ENCODE measurements at regions not wholly inside any gene's neighbourhood (a gene's known extent, or its start where the extent isn't known, plus 50 kb on each side); places are given as distances from the start of the nearest gene placed in this dataset.
"Not testable (repeated sequence)": the region's sequence is repeated elsewhere in the genome, so short reads cannot be mapped to it uniquely, and the experiment has no call there.

DNA sequence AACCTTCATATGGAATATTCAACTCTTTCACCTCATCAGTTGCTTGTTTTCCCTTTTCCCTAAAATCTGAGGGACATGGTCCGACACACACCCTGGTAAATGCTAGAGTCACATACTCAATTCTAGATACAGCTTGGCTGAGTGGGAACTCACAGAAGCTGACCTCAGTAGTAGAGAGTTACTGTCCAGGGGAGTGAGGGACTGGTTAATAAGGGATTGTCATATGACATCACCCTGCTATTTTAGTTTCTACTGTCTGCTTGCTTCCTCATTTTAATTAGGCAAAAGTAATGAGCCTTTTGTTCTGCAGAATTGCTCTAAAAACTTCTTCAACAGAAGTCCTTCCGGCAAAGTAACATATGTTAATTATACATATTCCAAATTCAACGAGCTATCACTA is 244.5 kb downstream of the ZIC4 start:
- intact Hi-C loops (cut with DNase I): no loop called here
- Histone ChIP-seq H3K27me3 (no peaks in the 10 kb centered on the region), H3K36me3 (no peaks in the 10 kb centered on the region), H3K27ac (no peak overlapping the region), H3K9me3 (no peaks in the 10 kb centered on the region), H3K4me3 (no peak overlapping the region), H3K4me1 (no peaks in the 10 kb centered on the region)
- no peak for DNase-seq
- no peak for ATAC-seq
- TF ChIP-seq, protein P1, sequence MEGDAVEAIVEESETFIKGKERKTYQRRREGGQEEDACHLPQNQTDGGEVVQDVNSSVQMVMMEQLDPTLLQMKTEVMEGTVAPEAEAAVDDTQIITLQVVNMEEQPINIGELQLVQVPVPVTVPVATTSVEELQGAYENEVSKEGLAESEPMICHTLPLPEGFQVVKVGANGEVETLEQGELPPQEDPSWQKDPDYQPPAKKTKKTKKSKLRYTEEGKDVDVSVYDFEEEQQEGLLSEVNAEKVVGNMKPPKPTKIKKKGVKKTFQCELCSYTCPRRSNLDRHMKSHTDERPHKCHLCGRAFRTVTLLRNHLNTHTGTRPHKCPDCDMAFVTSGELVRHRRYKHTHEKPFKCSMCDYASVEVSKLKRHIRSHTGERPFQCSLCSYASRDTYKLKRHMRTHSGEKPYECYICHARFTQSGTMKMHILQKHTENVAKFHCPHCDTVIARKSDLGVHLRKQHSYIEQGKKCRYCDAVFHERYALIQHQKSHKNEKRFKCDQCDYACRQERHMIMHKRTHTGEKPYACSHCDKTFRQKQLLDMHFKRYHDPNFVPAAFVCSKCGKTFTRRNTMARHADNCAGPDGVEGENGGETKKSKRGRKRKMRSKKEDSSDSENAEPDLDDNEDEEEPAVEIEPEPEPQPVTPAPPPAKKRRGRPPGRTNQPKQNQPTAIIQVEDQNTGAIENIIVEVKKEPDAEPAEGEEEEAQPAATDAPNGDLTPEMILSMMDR (IDR thresholded peaks at IDR 0.05): no peak

DNA sequence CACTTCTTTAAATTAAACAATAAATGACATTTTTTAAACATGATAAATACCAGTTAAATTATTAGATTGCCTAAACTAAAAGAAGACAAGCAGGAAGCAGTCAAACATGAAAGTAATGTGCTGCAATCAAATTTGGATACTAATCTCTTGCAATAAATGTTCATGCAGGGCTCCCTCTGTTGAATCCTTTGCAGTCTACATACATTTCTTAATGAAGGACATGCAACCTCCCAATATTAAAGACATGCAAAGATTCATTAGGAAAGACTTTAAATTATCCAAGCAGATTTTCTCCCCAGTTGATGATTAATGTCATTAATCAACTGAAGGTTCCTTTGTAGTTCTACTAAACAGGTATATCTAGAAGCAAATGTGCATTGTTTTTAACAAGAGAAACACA is 245.4 kb downstream of the ZIC4 start:
- TF ChIP-seq, protein P1 (IDR thresholded peaks at IDR 0.05): no peak
- intact Hi-C loops (cut with DNase I): no loop called here

DNA sequence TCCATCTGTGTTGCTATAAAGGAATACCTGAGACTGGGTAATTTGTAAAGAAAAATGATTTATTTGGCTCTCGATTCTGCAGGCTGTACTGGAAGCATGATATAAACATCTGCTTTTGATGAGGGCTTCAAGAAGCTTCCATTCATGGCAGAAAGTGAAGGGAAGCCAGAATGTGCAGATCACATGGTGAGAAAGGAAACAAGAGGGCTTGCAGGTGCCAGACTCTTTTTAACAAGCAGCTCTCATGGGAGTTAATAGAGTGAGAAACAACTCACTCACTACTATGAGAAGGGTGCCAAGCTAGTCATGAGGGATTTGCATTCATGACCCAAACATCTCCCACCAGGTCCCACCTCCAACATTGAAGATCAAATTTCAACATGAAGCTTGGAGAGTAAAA is 247.2 kb downstream of the ZIC4 start:
- ATAC-seq: no peak
- H3K4me3 ChIP-seq: no peak overlapping the region
- no peaks in the 10 kb centered on the region for H3K36me3 ChIP-seq
- no peak for DNase-seq
- no peaks in the 10 kb centered on the region for H3K4me1 ChIP-seq
- intact Hi-C loops (cut with DNase I): no loop called here
- H3K27me3 ChIP-seq: no peaks in the 10 kb centered on the region
- H3K27ac ChIP-seq: no peak overlapping the region
- peaks cover 0 to 10% of the 10 kb centered on the region in 2 donors for H3K9me3 ChIP-seq
- TF ChIP-seq, protein P1 (IDR thresholded peaks at IDR 0.05): no peak

More for the DNA sequence above, 245.4 kb downstream of the ZIC4 start:
- Histone ChIP-seq H3K4me1 (no peaks in the 10 kb centered on the region), H3K9me3 (no peaks in the 10 kb centered on the region), H3K27me3 (no peaks in the 10 kb centered on the region), H3K27ac (no peak overlapping the region), H3K4me3 (no peak overlapping the region), H3K36me3 (no peaks in the 10 kb centered on the region)
- ATAC-seq (no peak), DNase-seq (no peak)

DNA sequence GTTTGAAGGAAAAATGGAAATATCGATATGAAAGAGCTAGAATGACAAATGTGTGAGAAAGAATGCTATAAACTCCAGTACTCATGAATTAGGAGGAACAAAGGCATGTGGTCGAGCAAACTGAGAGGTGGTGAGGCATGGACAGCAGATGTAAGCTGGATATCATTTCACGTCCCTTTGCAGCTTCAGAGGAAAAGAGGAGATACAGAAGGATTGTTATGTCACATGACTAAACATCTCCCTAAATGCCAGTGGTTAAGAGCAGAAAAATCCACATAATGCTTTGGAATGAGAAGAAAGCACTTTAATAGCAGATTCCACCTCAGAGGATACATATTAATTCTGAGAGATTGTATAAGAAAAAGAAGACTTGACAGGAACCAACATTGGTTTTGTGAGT is 248.7 kb downstream of the ZIC4 start:
- no peaks in the 10 kb centered on the region for H3K4me1 ChIP-seq
- no peak for ATAC-seq
- H3K36me3 ChIP-seq: no peaks in the 10 kb centered on the region
- H3K4me3 ChIP-seq: no peak overlapping the region
- TF ChIP-seq, protein P1 (IDR thresholded peaks at IDR 0.05): no peak
- no peaks in the 10 kb centered on the region for H3K27me3 ChIP-seq
- H3K9me3 ChIP-seq: peaks cover 0 to 17% of the 10 kb centered on the region in 2 donors
- no peak for DNase-seq
- H3K27ac ChIP-seq: no peak overlapping the region
- intact Hi-C loops (cut with DNase I): no loop called here

DNA sequence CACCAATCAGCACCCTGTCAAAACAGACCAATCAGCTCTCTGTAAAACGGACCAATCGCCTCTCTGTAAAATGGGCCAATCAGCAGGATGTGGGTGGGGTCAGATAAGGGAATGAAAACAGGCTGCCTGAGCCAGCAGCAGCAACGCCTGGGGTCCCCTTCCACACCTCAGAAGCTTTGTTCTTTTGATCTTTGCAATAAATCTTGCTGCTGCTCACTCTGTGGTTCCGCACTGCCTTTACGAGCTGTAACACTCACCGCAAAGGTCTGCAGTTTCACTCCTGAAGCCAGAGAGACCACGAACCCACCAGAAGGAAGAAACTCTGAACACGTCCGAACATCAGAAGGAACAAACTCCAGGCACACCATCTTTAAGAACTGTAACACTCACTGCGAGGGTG is 251.4 kb downstream of the ZIC4 start:
- H3K36me3 ChIP-seq; H3K4me1 ChIP-seq; H3K27me3 ChIP-seq; H3K4me3 ChIP-seq; DNase-seq; intact Hi-C loops (cut with DNase I); H3K27ac ChIP-seq; ATAC-seq: not testable (repeated sequence)
- H3K9me3 ChIP-seq: peaks cover 0 to 17% of the 10 kb centered on the region in 2 donors

DNA sequence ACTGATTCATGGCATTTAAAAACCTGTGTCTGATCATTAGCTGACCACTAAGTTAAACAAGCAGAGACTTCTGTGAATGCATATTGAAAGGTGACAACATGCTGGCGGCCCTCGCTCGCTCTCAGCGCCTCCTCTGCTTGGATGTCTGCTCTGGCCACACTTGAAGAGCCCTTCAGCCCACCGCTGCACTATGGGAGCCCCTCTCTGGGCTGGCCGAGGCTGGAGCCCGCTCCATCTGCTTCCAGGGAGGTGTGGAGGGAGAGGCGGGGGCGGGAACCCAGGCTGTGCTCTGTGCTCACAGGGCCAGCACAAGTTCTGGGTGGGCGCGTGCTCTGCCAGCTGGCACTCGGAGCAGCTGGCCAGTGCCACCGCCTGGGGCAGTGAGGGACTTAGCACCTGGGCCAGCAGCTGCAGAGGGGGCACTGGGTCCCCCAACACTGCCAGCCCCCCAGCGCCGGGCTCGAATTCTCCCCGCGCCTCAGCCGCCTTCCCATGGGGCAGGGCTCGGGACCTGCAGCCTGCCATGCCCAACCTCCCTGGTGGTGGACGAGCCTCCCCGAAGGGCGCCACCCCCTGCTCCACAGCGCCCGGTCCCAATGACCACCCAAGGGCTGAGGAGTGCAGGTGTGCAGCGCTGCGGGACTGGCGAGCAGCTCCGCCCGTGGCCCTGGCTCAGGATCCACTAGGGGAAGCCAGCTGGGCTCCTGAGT is 252.4 kb downstream of the ZIC4 start:
- ATAC-seq (no peak), DNase-seq (peak in 1 of 4 donors; percentile 66)
- TF ChIP-seq, protein P1 (IDR thresholded peaks at IDR 0.05): no peak
- Histone ChIP-seq H3K9me3 (peaks cover 0 to 17% of the 10 kb centered on the region in 2 donors), H3K27ac (no peak overlapping the region), H3K27me3 (no peaks in the 10 kb centered on the region), H3K4me1 (no peaks in the 10 kb centered on the region), H3K4me3 (no peak overlapping the region), H3K36me3 (no peaks in the 10 kb centered on the region)
- intact Hi-C loops (cut with DNase I): no loop called here

Data from left lung (tissue), 4 donors.